GM18873 (cell line): ENCODE measurements at regions not wholly inside any gene's neighbourhood (a gene's known extent, or its start where the extent isn't known, plus 50 kb on each side); places are given as distances from the start of the nearest gene placed in this dataset.

Source experiments
- ATAC-seq: cut with Tn5 transposase; IDR thresholded peaks from one replicate; pipeline ENCODE4 v1.9.1; 2021; ENCODE audit warnings: mild to moderate bottlenecking, moderate library complexity, moderate number of reproducible peaks; ENCODE audit not compliant: unreplicated experiment, low FRiP score

- no peak for ATAC-seq
These were observed 553.7 kb downstream of the USP25 start for GRCh38 chr21:16283516-16283915.

- ATAC-seq: no peak
These were observed 555.9 kb downstream of the USP25 start for GRCh38 chr21:16285605-16286126.

GRCh38 chr21:16287046-16287445 lies 557.3 kb downstream of the USP25 start:
- ATAC-seq: no peak

- ATAC-seq: no peak
These were observed 561.5 kb downstream of the USP25 start for GRCh38 chr21:16291296-16291695.

- no peak for ATAC-seq
These were observed 564.3 kb downstream of the USP25 start for GRCh38 chr21:16294128-16294527.

GRCh38 chr21:16302851-16303282 lies 573.1 kb downstream of the USP25 start:
- no peak for ATAC-seq

- ATAC-seq: no peak
These were observed 574.7 kb downstream of the USP25 start for GRCh38 chr21:16304174-16305095.

- ATAC-seq: no peak
These were observed 575.9 kb downstream of the USP25 start for GRCh38 chr21:16305686-16306085.

- ATAC-seq: no peak
These were observed 577.5 kb downstream of the USP25 start for GRCh38 chr21:16307256-16307655.

GRCh38 chr21:16308269-16308668 lies 578.5 kb downstream of the USP25 start:
- ATAC-seq: no peak

- no peak for ATAC-seq
These were observed 579.6 kb downstream of the USP25 start for GRCh38 chr21:16309250-16309971.

GRCh38 chr21:16310176-16310575 lies 580.4 kb downstream of the USP25 start:
- no peak for ATAC-seq

GRCh38 chr21:16311229-16311628 lies 581.4 kb downstream of the USP25 start:
- no peak for ATAC-seq

GRCh38 chr21:16312321-16312720 lies 582.5 kb downstream of the USP25 start:
- no peak for ATAC-seq

GRCh38 chr21:16315223-16315622 lies 585.4 kb downstream of the USP25 start:
- no peak for ATAC-seq

GRCh38 chr21:16318651-16319300 lies 589.0 kb downstream of the USP25 start:
- no peak for ATAC-seq

GRCh38 chr21:16320110-16320509 lies 590.3 kb downstream of the USP25 start:
- no peak for ATAC-seq

- no peak for ATAC-seq
These were observed 592.7 kb downstream of the USP25 start for GRCh38 chr21:16322454-16322853.

- no peak for ATAC-seq
These were observed 593.8 kb downstream of the USP25 start for GRCh38 chr21:16323596-16323995.

GRCh38 chr21:16324630-16325029 lies 594.8 kb downstream of the USP25 start:
- ATAC-seq: no peak
